HG03060 (cell line): ENCODE measurements at regions not wholly inside any gene's neighbourhood (a gene's known extent, or its start where the extent isn't known, plus 50 kb on each side); places are given as distances from the start of the nearest gene placed in this dataset.
"Not testable (repeated sequence)": the region's sequence is repeated elsewhere in the genome, so short reads cannot be mapped to it uniquely, and the experiment has no call there.

ENCODE experiments used
- ATAC-seq: cut with Tn5 transposase; IDR thresholded peaks from one replicate; pipeline ENCODE4 v1.9.1; 2021; ENCODE audit warnings: low read depth, moderate number of reproducible peaks; ENCODE audit not compliant: unreplicated experiment

DNA sequence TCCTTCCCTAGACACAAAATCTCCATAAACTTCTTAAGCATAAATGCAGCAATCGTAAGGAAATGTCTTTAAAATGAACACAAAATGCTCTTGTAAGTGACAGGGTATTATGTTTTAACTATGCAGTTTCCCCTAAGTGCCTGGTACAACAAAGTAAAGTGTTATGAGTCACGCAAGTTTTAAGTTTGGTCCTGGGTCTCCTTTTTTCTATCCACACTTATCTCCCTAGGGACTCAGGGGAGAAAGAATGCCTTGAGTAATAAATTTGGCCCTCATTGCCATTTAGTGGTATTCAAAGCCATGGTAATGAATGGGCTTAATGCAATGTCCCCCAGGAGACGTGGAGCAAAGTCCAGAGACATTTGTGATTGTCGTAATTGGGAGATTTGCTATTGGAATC, 149.1 kb downstream of the MAGEB17 start:
- no peak for ATAC-seq

DNA sequence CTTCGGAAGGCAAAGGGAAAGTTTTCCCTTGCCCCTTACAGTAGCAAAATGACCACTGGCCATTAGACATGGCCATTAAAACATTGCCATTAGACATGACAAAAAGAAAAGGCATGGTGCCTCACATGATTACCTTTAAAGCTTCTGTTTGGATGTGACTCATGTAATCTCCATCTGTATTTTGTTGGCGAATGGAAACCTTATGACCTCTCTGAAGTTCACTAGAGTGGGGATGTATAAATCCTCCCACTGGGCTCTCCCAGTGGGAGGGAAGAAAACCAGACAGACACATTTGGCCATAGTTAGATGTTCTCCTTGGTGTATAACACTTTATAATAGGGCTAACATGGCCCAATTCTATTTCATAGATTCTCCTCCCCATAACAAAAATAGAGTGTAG, 152.6 kb downstream of the MAGEB17 start:
- ATAC-seq = no peak

DNA sequence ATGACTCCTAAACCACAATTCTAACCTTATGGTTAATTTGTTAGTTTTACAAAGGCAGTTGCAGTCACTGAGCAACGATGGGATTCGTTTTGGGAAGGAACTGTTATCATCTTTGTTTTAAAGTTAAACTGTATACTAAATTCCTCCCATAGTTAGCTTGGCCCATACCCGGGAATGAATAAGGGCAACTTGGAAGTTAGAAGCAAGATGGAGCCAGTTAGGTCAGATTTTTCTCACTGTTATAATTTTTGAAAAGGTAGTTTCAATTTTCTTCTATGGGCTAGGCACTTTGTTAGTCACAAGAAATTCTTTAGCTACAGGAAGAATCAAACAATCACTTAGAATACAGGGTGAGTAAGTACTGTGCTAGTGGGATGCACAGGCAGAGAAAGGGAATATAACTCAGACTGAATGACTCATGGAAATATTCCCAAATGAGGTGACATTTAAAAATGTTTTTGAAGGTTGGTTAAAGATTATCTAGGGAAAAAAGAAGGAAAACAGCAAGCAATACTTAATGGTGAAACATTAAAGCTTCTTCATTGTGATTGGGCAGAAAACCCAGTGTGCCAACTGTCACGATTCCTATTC, 153.6 kb downstream of the MAGEB17 start:
- no peak for ATAC-seq

DNA sequence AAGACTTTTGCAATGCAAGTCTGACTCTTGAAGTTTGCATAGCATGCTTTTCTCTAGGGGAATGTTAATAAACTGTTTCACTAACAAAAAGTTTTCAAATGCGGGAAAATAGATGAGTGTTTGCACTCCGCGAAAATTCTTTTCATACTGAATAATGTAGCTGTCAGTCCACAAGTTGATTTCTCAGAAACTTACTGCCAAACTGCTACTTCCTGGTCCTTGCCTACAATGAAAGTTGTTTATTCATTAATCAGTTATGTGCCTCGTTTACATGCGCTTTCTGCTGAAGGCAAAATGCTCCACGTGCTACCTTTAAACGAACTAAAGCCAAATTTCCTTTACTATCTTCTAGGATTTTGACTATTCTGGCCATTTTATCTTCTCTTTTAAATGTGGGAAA, 166.2 kb downstream of the MAGEB17 start:
- no peak for ATAC-seq

DNA sequence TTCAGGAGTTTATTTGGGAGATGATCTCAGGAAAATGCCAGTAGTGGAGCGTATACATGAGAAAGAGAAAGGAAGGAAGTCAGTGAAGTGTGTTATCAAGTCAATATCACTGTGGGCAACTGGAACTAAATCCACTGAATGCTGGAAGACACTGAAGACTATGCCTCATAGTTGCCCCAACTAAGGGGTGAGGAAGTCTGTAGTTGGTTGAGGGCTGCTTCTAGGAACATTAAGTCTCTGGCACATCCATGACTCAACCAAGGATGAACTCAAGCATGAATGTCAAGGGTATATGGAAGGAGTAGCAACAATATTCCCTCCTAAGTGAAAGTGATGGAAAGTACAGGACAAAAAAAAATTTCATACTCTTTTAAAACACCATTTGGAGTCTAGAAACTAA, 167.9 kb downstream of the MAGEB17 start:
- ATAC-seq = no peak

DNA sequence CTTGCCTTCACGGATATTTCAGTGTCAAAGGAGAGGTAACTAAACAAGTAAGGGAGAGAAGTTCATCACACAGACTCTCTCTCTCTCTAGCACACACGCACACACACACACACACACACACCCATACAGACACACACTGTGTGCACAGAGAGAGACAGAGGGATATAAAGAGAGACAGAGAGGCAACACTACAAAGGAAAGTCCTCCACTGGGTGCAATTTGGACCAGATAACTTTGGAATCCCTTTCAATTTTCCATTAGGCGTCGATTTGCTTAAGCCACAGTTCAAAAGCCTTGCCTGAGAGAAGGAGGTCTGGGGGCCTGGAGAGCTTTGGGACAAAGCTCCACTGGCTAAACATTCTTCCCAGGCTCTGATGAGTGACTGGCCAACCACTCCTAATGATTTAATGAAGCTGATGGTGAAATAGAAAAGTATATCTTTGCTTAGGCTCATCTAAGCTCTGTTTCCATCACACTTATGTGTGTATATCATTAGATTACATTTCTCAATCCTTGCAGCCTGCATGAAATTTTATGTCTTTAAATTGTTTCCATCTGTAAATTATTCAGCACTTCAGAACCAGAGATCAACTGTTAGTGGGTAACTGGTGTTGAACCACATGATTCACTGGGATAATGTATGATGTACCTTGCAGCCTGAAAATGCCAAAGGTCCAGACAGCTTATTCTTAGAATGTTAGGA, 180.8 kb downstream of the MAGEB17 start:
- no peak for ATAC-seq

DNA sequence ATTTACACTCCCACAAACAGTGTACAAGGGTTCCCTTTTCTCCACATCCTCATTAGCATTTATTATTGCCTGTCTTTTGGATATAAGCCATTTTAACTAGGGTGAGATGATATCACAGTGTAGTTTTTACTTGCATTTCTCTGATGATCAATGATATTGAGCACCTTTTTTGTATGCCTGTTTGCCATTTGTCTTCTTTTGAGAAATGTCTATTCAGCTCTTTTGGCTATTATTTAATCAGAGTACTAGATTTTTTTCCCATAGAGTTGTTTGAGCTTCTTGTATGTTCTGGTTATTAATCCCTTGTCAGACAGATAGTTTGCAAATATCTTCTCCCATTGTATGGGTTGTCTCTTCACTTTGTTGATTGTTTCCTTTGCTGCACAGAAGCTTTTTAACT, 190.6 kb downstream of the MAGEB17 start:
- no peak for ATAC-seq

DNA sequence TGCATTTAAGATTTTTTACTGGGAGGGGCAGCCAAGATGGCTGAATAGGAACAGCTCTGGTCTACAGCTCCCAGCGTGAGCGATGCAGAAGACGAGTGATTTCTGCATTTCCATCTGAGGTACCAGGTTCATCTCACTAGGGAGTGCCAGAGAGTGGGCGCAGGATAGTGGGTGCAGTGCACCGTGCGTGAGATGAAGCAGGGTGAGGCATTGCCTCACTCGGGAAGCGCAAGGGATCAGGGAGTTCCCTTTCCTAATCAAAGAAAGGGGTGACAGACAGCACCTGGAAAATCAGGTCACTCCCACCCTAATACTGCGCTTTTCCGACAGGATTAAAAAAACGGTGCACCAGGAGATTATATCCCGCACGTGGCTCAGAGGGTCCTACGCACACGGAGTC, 192.8 kb downstream of the MAGEB17 start:
- ATAC-seq = not testable (repeated sequence)

DNA sequence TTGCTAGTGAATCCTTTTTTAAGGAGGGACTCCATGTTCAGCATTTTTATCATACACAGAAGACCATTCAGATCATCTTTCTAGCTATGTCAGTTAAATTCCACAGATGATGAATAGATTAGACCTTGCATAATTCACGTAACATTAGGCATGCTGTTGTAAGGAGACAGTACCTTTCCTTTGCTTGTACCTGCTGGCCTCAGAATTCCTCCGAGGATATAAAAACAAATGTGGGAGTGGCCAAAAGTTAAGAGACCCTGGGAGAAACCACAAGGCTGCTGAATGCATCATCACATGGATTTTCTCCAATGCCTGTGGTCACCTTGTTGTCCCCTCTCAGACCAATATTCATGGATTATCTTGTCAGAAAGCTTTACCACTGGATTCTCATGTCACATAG, 201.4 kb downstream of the MAGEB17 start:
- ATAC-seq = no peak

DNA sequence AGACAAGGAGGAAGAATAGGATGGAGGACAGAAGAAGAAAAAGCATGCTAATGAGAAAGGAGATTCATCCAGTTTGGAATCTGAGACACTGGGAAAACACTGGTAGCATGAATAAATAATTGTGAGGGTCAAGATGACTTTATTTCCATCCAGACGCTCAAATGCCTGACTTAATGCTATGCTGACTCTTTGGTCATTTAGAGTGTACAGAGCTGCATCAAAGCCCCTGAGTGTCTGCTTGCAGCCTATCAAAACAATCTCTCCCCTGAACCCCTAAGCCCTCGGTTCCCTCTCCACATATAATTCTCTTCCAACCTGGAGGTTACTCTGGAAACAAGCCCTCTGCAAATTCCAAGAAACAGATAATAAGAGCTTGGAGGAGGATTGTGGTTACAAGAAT, 208.8 kb downstream of the MAGEB17 start:
- no peak for ATAC-seq

DNA sequence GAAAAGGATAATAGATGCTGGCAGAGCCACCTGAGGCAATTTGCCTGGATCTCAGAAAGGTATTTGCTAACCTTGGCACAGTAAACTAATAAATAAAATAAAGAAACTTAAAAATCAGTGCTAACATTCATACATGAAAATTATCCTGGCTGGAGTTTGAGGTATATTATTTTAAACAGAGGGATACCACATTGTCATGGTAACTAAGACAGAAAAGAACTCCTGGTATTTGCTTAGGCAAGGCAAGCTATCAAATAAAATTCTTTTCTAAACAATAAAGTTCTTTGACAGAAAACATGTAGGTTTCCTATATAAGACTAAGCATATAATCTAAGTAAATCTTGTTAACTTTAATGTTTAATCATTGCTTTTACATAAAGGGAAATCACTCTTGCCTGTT, 218.8 kb downstream of the MAGEB17 start:
- no peak for ATAC-seq

DNA sequence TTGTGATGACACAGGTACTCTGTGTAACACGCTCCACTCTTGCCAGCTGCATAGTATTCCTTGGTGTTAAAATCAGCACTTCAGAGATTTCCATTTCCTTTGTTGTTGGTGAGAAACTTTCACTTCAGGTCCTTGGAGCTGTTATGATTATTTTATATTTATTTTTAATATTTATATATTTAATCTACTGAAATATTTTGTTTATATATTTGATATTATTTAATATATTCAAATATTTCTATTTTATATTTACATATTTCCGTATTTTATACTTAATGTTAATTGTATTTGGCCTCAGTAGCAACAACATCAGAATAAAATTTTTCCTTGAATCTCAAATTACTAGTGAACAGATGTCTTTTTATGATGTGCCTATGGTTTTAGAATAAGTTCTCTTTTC, 225.3 kb downstream of the MAGEB17 start:
- no peak for ATAC-seq

DNA sequence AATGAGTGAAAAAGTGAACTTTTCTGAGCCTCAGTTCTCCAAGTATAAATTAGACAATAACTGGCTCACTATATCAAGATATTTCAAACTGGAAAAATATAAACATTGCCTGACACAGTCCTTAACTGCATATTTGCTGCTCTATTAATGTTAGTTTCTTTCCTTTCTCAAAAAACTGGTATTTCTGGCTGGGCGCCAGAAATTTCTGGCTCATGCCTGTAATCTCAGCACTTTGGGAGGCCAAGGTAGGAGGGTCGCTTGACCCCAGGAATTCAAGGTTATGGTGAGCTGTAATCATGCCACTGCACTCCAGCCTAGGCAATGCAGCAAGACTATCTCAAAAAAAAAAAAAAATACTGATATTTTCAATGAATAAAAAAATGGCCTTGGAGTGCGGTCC, 227.0 kb downstream of the MAGEB17 start:
- no peak for ATAC-seq

DNA sequence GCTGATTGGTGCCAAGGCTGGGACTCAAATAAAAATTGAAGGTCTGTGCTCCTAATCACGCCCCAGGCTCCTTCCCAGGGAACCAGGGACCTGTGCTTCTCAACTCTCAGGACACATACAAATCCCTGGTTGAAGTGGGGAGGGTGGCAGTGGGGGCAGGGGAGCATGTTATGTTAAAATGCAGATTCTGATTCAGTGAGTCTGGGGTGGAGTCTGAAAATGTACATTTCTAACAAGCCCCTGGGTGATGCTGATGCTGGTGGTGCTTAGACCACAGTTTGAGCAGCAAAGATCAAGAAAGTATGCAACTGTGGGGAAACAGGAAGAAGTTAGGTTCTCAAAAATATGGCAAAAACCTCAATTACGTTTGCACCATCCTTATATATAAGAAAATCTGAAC, 236.5 kb downstream of the MAGEB17 start:
- ATAC-seq = no peak

DNA sequence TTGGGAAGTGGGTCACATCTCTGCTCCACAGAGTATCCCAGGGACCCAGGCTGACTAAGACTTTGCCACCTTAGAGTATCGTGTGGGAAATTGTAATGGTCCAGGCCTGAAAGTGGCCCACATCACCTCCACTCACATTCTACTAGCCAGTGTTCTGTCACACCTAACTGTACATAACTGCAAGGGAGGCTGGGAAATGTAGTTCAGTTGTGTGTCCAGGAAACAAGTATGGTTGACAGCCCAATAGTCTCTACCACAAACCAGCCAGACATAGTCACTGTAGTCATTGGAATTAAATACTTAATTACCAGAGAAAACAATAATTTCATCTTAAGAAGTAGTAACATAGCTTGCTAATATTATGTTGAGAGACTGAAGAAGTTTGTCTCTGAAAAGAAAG, 233.4 kb upstream of the S100G start:
- ATAC-seq = no peak

DNA sequence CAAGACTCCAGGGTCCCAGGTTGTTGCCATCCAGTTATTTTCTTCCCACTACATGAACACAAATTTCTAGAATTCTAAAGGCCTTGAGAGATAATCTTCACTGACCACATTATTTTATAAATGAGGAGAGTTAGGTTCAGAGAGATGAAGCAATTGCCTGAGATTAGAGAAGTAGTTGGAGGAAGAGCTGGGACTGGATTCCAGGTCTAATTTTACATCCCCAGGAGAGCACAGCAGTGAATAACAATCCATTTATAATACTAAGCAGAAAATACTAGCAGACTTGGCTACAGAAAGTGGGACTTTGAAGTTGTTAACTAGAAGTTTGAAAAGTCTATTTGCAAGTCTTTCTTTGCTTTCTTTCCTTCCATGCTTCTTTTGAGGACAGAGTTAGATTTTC, 231.3 kb upstream of the S100G start:
- ATAC-seq = no peak

DNA sequence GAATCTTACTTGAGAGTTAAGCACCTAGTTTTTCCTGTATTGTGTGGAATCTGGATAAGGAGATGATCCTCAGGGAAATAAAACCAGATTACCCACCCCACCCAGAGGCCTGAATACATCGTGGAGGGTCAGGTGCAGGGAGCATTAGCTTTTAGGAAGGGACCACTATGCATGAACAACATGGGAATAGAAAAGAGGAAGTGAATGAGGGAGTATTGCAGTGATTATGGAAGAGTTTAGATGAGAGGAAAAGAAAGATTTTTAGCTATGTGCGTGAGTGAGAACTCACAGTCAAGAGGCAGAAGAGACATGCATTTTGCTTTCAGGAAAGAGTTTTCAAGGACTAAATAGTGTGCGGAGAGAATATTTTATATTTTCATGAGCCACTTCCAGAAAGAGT, 222.3 kb upstream of the S100G start:
- ATAC-seq = no peak

DNA sequence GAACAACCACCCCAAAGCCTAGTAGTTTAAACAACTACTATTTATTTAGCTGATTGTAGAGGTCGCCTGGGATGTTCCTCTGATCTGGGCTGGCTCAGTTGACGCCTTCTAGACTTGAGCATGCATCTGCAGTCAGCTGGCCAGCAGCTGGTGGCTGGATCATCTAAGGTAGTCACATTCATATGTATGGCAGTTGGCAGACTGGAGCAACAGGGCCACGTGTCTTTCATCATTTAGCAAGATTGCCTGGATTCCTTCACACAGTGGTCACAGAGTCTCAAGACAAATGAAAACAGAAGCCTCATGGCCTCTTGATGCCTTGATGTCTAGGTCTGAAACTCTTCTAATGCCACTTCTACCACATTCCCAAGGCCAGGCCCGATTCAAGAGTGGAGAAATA, 220.6 kb upstream of the S100G start:
- no peak for ATAC-seq

DNA sequence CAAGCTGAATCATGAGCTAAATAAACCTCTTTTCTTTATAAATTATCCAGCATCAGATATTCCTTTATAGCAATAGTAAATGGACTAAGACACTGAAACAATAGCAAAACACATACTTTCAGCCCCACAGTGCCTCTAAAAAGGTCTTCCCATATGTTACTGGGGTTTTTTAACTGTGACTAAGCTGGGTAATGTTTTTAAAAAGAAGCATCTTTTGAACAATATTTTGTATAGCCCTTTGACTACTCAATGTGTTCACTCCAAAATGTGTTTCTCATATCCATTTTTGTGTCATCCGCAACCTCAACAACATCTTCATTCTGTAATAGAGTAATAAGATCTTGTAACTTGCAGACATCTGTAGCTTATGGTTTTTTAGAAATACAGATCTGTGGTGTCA, 218.7 kb upstream of the S100G start:
- ATAC-seq = no peak

DNA sequence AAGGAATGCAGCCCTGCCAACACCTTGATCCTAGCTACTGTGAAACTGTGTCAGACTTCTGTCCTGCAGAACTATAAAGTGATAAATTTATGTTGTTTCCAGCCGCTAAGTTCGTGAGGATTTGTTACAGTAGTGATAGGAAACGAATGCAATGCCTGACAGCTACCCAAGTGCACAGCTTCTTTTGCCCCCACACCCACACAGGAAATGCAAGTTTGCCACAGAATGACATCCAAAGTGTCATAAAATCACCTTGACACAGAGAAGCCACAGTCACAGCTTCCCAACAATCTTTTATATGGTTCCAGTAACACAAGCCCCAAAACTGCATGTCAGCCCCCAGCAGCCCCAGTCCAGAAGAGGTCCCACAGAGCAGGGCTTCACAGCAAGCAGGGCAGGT, 216.9 kb upstream of the S100G start:
- ATAC-seq = no peak

DNA sequence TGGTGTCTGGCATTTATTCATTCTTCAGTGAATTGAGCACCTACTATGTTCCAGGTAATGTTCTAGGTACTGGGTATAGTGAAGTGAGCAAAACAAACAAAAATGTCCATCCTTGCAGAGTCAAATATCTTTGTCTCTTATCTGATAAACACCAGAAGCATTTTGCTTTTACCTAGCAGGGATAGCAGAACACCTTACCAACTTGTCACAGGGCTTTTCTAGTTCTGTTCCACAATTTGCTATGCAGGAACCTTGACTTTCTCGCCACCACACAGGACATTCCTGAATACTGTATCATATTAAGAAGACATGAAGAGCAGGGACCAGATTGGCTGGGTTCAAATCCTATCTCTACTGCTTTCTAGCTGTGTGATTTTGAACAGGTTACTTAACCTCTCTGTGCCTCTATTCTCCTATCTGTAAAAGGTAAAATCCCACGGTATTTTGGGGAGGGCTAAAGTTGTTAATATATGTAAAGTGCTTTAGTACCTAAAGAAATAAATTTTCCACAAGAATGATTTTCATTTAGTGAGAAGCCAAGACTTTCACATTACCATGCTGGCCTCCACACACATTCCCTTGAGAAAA, 214.5 kb upstream of the S100G start:
- no peak for ATAC-seq
